ENCODE measurements at regions not wholly inside any gene's neighbourhood (a gene's known extent, or its start where the extent isn't known, plus 50 kb on each side); places are given as distances from the start of the nearest gene placed in this dataset.

GRCh38 chr9:107733523-107733894 lies 243.9 kb upstream of the KLF4 start:
- H3K9ac ChIP-seq (ENCODE audit: low read length) = no peak overlapping the region

More at GRCh38 chr9:107733523-107733894, 243.9 kb upstream of the KLF4 start:
- H3K27ac ChIP-seq (ENCODE audit: low read depth, low read length) = no peak overlapping the region
- H3K9me3 ChIP-seq (ENCODE audit: control insufficient read depth in 1 of 2, insufficient read depth in 1 of 2, low read depth in 1 of 2, low read length in 2 of 2) = no peaks in the 10 kb centered on the region
- RAD21 ChIA-PET (ENCODE audit: low non-redundant PET in 1 of 2, low total read pairs in 2 of 2, uncharacterized antibody in 2 of 2, unreplicated experiment in 2 of 2) = no interaction called here
- POLR2A ChIA-PET = no interaction called here
- ATAC-seq (no peak), DNase-seq (ENCODE audit: low read depth, low spot score) (no peak)
- no peak overlapping the region for H3K4me2 ChIP-seq (ENCODE audit: low read length)
- no peak overlapping the region for H3K4me3 ChIP-seq (replicated peaks in 1 of 2; ENCODE audit: low read depth in 1 of 2, low read length in 2 of 2)
- H3K36me3 ChIP-seq (ENCODE audit: control insufficient read depth in 1 of 2, insufficient read depth in 2 of 2, low read length in 2 of 2) = no peaks in the 10 kb centered on the region
- no peak overlapping the region for H2AFZ ChIP-seq (ENCODE audit: low read depth, low read length, poor library complexity, severe bottlenecking)
- H3K27me3 ChIP-seq (ENCODE audit: insufficient read depth, low read length) = no peaks in the 10 kb centered on the region
- H3K4me1 ChIP-seq (ENCODE audit: control insufficient read depth in 1 of 2, insufficient read depth in 2 of 2, low read length in 2 of 2) = peaks cover 6 to 10% of the 10 kb centered on the region in 2 experiments; a peak in 3 of 4 replicates
- H3K79me2 ChIP-seq (ENCODE audit: insufficient read depth, low read length) = no peaks in the 10 kb centered on the region
- no peaks in the 10 kb centered on the region for H3K9me2 ChIP-seq (ENCODE audit: insufficient read depth)
- H4K20me1 ChIP-seq (ENCODE audit: insufficient read depth) = no peaks in the 10 kb centered on the region
- BruUV-seq (replicated peaks) = no TSS peak
- intact Hi-C loops (cut with micrococcal nuclease) = no loop called here
- CTCF ChIA-PET = interaction anchor here (0.9 kb wide), 1 partner anchor 538 kb away, joined by 3 read pairs; no protein-coding TSS in a partner anchor
- TF ChIP-seq FOSL1 (IDR thresholded peaks at IDR 0.05; ENCODE audit: low read depth) (no peak), YY1 (IDR thresholded peaks at IDR 0.05; ENCODE audit: extremely low read depth, insufficient replicate concordance, low read depth, low read length) (no peak), SP1 (IDR thresholded peaks at IDR 0.05; ENCODE audit: low read depth) (no peak), POLR2AphosphoS5 (IDR thresholded peaks at IDR 0.05; ENCODE audit: low read depth, low read length) (no peak), EZH2phosphoT487 (IDR thresholded peaks at IDR 0.05; ENCODE audit: borderline replicate concordance) (no peak), MAX (IDR thresholded peaks at IDR 0.05) (no peak), ZNF274 (IDR thresholded peaks at IDR 0.05; ENCODE audit: low read depth, low read length) (no peak), RAD21 (IDR thresholded peaks at IDR 0.05; ENCODE audit: low read depth) (no peak), CEBPB (IDR thresholded peaks at IDR 0.05; ENCODE audit: low read depth) (no peak), ZBTB33 (IDR thresholded peaks at IDR 0.05; ENCODE audit: extremely low read depth, insufficient replicate concordance, low read length) (no peak), ZFX (IDR thresholded peaks at IDR 0.05) (no peak), EZH2 (IDR thresholded peaks at IDR 0.05) (no peak), SRF (IDR thresholded peaks at IDR 0.05; ENCODE audit: low read depth) (no peak), TCF7L2 (IDR thresholded peaks at IDR 0.05; ENCODE audit: borderline replicate concordance, extremely low read depth, insufficient read depth, insufficient read length) (no peak), CTCF (IDR thresholded peaks at IDR 0.05 in 2 of 3, conservative IDR thresholded peaks at IDR 0.05 in 1 of 3; ENCODE audit: borderline replicate concordance in 1 of 3, insufficient read depth in 1 of 3, low read depth in 2 of 3, low read length in 2 of 3) (no peak), POLR2A (IDR thresholded peaks at IDR 0.05; ENCODE audit: borderline replicate concordance, extremely low read depth, insufficient read depth, insufficient read length) (no peak)

Measured in HCT116 (cell line).